HepG2 (cell line): ENCODE measurements at regions not wholly inside any gene's neighbourhood (a gene's known extent, or its start where the extent isn't known, plus 50 kb on each side); places are given as distances from the start of the nearest gene placed in this dataset.

Source experiments
- FOXA1 ChIP-seq, 2 experiments: fragments of 450-650 bp in 1 of 2; sonication (generic) in 1 of 2; formaldehyde crosslinking in 1 of 2; IDR thresholded peaks; 2 replicates each; pipeline versions ENCODE4 v1.4.0 to v1.6.1; 2016 to 2020; ENCODE audit warnings: missing genetic modification reagents in 1 of 2
- JUNB ChIP-seq: sonication (generic); formaldehyde crosslinking; IDR thresholded peaks from 2 replicates; pipeline ENCODE4 v1.8.0; 2022; ENCODE audit warnings: missing genetic modification reagents, mild to moderate bottlenecking, borderline replicate concordance
- MEIS2 ChIP-seq: sonication (generic); formaldehyde crosslinking; IDR thresholded peaks from 2 replicates; pipeline ENCODE4 v1.9.0; 2021; ENCODE audit warnings: mild to moderate bottlenecking, missing genetic modification reagents
- SMC3 ChIP-seq: IDR thresholded peaks from 2 replicates; pipeline ENCODE4 v1.6.1; 2011; ENCODE audit warnings: low read length, improper control_type of control experiment
- ZMYM4 ChIP-seq: sonication (generic); formaldehyde crosslinking; IDR thresholded peaks from 2 replicates; pipeline ENCODE4 v1.8.1; 2023; ENCODE audit warnings: mild to moderate bottlenecking, missing genetic modification reagents
- ZNF468 ChIP-seq: sonication (generic); formaldehyde crosslinking; IDR thresholded peaks from 2 replicates; pipeline ENCODE4 v1.8.0; 2022; ENCODE audit warnings: mild to moderate bottlenecking, moderate library complexity, missing genetic modification reagents

DNA sequence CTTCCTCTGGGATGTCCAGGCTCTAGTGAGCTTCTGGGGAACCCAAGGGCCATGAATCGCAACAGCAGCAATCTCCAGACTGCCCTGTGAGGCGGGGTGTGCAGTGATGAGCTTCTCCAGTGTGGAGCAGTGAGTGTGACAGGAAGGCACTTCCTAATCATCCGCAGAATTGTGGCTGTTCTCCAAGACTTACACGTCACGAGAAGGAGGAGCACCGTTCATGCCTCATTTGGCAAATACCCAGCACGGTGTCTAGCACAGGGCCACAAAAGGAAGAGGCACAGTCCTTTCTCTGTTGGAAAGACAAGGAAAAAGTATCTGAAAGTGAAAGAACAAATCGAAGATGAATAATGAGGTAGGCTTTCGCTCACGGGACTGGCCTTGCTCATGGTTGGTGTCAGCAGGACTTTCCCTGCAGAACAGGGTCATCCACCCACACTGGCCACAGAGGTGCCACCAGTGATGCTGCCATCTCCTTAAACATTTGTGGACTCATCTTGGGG lies 125.1 kb upstream of the HAAO start:
- TF ChIP-seq JUNB (CRISPR knock-in tag): no peak
- no peak for TF ChIP-seq SMC3
- no peak for TF ChIP-seq ZMYM4 (CRISPR knock-in tag)
- no peak for TF ChIP-seq ZNF468 (CRISPR knock-in tag)
- no peak for TF ChIP-seq MEIS2 (CRISPR knock-in tag)
- no peak for TF ChIP-seq FOXA1 (IDR thresholded peaks at IDR 0.05)
- no peak for TF ChIP-seq FOXA1 (CRISPR knock-in tag; IDR thresholded peaks at IDR 0.05)
